WTC11 (cell line): ENCODE measurements at regions not wholly inside any gene's neighbourhood (a gene's known extent, or its start where the extent isn't known, plus 50 kb on each side); places are given as distances from the start of the nearest gene placed in this dataset.

Source experiments
- EMX1 ChIP-seq: fragments of 250-450 bp; sonication (Bioruptor Pico); IDR thresholded peaks from 2 replicates; pipeline ENCODE4 v1.8.0; 2021; ENCODE audit warnings: mild to moderate bottlenecking
- RORB ChIP-seq: fragments of 250-450 bp; sonication (Bioruptor Pico); IDR thresholded peaks from 2 replicates; pipeline ENCODE4 v1.9.0; 2021; ENCODE audit warnings: mild to moderate bottlenecking
- SOX15 ChIP-seq: fragments of 250-450 bp; sonication (Bioruptor Pico); IDR thresholded peaks from 2 replicates; pipeline ENCODE4 v1.9.0; 2021; ENCODE audit warnings: mild to moderate bottlenecking
- SP1 ChIP-seq: sonication (generic); formaldehyde crosslinking; conservative IDR thresholded peaks from 2 replicates; pipeline ENCODE4 v1.8.1; 2022; ENCODE audit warnings: missing genetic modification reagents
- STAT6 ChIP-seq: sonication (generic); formaldehyde crosslinking; conservative IDR thresholded peaks from 2 replicates; pipeline ENCODE4 v1.8.1; 2023; ENCODE audit warnings: mild to moderate bottlenecking, low read depth, missing genetic modification reagents, moderate library complexity
- ZMAT4 ChIP-seq: fragments of 250-450 bp; sonication (Bioruptor Pico); IDR thresholded peaks from 2 replicates; pipeline ENCODE4 v1.9.0; 2021; ENCODE audit warnings: mild to moderate bottlenecking
- ZNF425 ChIP-seq: fragments of 250-450 bp; sonication (Bioruptor Pico); conservative IDR thresholded peaks from 2 replicates; pipeline ENCODE4 v1.9.0; 2021; ENCODE audit warnings: mild to moderate bottlenecking
- TF ChIP-seq, protein P1 (sequence below): fragments of 200-600 bp; IDR thresholded peaks from 2 replicates; pipeline ENCODE4 v1.8.0; 2022; ENCODE audit warnings: antibody characterized with exemption
- TF ChIP-seq, protein P2 (sequence below): sonication (generic); formaldehyde crosslinking; IDR thresholded peaks from 2 replicates; pipeline ENCODE4 v1.8.1; 2023; ENCODE audit warnings: mild to moderate bottlenecking, missing genetic modification reagents, moderate library complexity
- TF ChIP-seq, protein P3 (sequence below): sonication (generic); formaldehyde crosslinking; IDR thresholded peaks from 2 replicates; pipeline ENCODE4 v1.8.1; 2023; ENCODE audit warnings: mild to moderate bottlenecking, moderate library complexity, missing genetic modification reagents

GRCh38 chr2:146413086-146413610 is 1431.7 kb upstream of the ACVR2A start:
- TF ChIP-seq, protein P1, sequence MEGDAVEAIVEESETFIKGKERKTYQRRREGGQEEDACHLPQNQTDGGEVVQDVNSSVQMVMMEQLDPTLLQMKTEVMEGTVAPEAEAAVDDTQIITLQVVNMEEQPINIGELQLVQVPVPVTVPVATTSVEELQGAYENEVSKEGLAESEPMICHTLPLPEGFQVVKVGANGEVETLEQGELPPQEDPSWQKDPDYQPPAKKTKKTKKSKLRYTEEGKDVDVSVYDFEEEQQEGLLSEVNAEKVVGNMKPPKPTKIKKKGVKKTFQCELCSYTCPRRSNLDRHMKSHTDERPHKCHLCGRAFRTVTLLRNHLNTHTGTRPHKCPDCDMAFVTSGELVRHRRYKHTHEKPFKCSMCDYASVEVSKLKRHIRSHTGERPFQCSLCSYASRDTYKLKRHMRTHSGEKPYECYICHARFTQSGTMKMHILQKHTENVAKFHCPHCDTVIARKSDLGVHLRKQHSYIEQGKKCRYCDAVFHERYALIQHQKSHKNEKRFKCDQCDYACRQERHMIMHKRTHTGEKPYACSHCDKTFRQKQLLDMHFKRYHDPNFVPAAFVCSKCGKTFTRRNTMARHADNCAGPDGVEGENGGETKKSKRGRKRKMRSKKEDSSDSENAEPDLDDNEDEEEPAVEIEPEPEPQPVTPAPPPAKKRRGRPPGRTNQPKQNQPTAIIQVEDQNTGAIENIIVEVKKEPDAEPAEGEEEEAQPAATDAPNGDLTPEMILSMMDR, result no peak
- TF ChIP-seq, protein P2, sequence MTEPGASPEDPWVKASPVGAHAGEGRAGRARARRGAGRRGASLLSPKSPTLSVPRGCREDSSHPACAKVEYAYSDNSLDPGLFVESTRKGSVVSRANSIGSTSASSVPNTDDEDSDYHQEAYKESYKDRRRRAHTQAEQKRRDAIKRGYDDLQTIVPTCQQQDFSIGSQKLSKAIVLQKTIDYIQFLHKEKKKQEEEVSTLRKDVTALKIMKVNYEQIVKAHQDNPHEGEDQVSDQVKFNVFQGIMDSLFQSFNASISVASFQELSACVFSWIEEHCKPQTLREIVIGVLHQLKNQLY (CRISPR knock-in tag), result no peak
- TF ChIP-seq ZNF425 (CRISPR knock-in tag), result no peak
- TF ChIP-seq, protein P3, sequence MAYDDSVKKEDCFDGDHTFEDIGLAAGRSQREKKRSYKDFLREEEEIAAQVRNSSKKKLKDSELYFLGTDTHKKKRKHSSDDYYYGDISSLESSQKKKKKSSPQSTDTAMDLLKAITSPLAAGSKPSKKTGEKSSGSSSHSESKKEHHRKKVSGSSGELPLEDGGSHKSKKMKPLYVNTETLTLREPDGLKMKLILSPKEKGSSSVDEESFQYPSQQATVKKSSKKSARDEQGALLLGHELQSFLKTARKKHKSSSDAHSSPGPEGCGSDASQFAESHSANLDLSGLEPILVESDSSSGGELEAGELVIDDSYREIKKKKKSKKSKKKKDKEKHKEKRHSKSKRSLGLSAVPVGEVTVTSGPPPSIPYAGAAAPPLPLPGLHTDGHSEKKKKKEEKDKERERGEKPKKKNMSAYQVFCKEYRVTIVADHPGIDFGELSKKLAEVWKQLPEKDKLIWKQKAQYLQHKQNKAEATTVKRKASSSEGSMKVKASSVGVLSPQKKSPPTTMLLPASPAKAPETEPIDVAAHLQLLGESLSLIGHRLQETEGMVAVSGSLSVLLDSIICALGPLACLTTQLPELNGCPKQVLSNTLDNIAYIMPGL (CRISPR knock-in tag), result no peak
- TF ChIP-seq SOX15 (CRISPR knock-in tag), result no peak
- no peak for TF ChIP-seq STAT6 (CRISPR knock-in tag)
- TF ChIP-seq SP1 (CRISPR knock-in tag), result no peak
- TF ChIP-seq EMX1 (CRISPR knock-in tag), result no peak
- no peak for TF ChIP-seq ZMAT4 (CRISPR knock-in tag)
- TF ChIP-seq RORB, result no peak
